HUES6 (cell line): ENCODE measurements at regions not wholly inside any gene's neighbourhood (a gene's known extent, or its start where the extent isn't known, plus 50 kb on each side); places are given as distances from the start of the nearest gene placed in this dataset.

Source experiments
- H3K27ac ChIP-seq: 2 replicates; pipeline ENCODE4 v1.7.0; 2013; ENCODE audit warnings: low read depth, mild to moderate bottlenecking, low read length, inconsistent platforms
- H3K27me3 ChIP-seq: 2 replicates; pipeline ENCODE4 v1.6.1; 2013; ENCODE audit warnings: low read length; ENCODE audit not compliant: control insufficient read depth, insufficient read depth
- H3K36me3 ChIP-seq: 2 replicates; pipeline ENCODE4 v1.6.1; 2013; ENCODE audit warnings: low read length; ENCODE audit not compliant: control insufficient read depth, insufficient read depth
- H3K4me1 ChIP-seq: 2 replicates; pipeline ENCODE4 v1.6.1; 2013; ENCODE audit warnings: low read length; ENCODE audit not compliant: control insufficient read depth, insufficient read depth
- H3K4me3 ChIP-seq: 2 replicates; pipeline ENCODE4 v1.5.1; 2013; ENCODE audit warnings: low read depth, low read length
- H3K9ac ChIP-seq: one replicate; pipeline ENCODE4 v1.6.1; 2013; ENCODE audit warnings: mild to moderate bottlenecking, low read length
- H3K9me3 ChIP-seq: 2 replicates; pipeline ENCODE4 v1.6.1; 2013; ENCODE audit warnings: low read depth, low read length; ENCODE audit not compliant: control insufficient read depth, insufficient read depth

DNA sequence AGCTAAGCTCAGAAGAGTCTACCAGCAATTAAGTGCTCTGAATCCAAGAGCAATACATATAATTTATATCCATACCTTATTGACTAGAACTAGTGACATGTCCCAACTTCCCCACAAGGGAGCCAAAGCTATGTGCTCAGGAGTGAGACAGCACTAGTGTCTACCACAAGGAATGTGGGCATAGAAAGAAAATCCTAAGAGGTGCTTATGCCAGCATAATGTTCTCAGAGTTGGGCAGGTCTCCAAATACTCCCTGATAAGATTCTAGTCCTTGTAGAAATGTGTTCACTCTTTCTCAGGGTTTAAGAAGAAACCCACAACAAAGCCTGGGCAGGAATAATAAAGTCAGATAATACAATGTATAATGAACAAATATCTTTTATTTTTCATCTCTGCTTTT, 275.1 kb downstream of the BRINP1 start:
- Histone ChIP-seq H3K9ac (no peak overlapping the region), H3K36me3 (no peaks in the 10 kb centered on the region), H3K4me3 (no peak overlapping the region), H3K4me1 (peaks cover 5% of the 10 kb centered on the region), H3K27ac (no peak overlapping the region), H3K27me3 (no peaks in the 10 kb centered on the region), H3K9me3 (no peaks in the 10 kb centered on the region)

DNA sequence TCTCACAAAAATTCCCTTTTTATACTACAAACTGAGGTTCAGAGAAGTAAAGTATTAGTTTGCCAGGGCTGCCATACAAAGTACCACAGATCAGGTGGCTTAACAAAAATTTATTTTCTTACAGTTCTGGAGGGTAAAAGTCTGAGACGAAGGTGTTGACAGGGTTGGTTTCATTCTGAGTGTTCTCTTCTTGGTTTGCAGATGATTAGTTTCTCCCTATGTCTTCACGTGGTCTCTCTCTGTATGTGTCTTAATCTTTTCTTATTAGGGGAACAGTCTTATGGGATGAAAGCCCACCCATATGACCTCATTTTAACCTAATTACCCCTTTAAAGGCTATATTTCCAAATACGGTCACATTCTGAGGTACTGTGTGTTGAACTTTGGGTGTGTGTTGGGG, 274.2 kb downstream of the BRINP1 start:
- Histone ChIP-seq H3K27me3 (no peaks in the 10 kb centered on the region), H3K9ac (no peak overlapping the region), H3K9me3 (no peaks in the 10 kb centered on the region), H3K36me3 (no peaks in the 10 kb centered on the region), H3K4me3 (no peak overlapping the region), H3K4me1 (0 out of 2 replicates have a peak, but pooled peaks cover 2% of the 10 kb centered on the region), H3K27ac (no peak overlapping the region)

DNA sequence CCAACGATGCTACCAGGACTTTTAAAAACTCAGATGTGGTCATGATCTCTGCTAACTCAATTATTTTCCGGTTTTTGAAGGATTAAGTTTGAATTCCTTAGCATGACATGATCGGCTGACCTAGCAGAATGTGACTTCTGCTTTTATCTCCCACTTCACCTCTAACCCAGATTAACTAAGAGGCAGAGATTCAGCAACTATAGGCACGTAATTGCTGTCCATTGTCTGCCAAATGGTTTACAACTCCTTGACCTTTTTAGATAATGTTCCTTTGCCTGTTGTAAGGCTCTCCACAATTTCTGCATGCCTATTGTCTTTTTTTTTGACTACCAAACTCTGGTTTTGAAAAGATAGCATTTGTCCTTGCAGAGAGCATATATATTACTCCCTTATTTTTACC, 268.2 kb downstream of the BRINP1 start:
- peaks cover 9% of the 10 kb centered on the region for H3K4me1 ChIP-seq
- no peak overlapping the region for H3K27ac ChIP-seq
- H3K36me3 ChIP-seq = no peaks in the 10 kb centered on the region
- H3K9ac ChIP-seq = no peak overlapping the region
- H3K4me3 ChIP-seq = no peak overlapping the region
- no peaks in the 10 kb centered on the region for H3K27me3 ChIP-seq
- H3K9me3 ChIP-seq = no peaks in the 10 kb centered on the region

DNA sequence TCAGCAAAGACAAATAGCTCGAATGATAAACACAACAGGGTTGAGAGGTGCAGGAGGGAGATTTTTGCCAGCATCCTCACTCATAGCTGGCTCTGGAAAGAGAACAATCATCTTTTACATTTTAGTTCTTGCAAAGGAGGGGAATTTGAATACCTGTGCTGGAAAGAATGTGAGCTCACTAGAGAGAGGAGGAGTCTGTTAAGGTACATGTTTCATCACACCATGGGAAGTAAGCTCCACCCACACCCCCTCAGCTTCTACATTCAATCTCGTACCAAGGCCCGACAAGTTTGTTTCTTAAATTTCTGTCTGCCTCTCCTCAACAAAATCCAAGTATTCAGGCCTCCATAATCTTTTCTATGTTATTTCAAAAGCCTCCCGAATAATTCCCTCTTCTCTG, 254.6 kb downstream of the BRINP1 start:
- H3K27me3 ChIP-seq = no peaks in the 10 kb centered on the region
- no peak overlapping the region for H3K4me3 ChIP-seq
- H3K27ac ChIP-seq = no peak overlapping the region
- peaks cover 6% of the 10 kb centered on the region for H3K4me1 ChIP-seq
- H3K36me3 ChIP-seq = no peaks in the 10 kb centered on the region
- H3K9me3 ChIP-seq = no peaks in the 10 kb centered on the region
- H3K9ac ChIP-seq = no peak overlapping the region
